Liver (tissue), 3 donors: ENCODE measurements at regions not wholly inside any gene's neighbourhood (a gene's known extent, or its start where the extent isn't known, plus 50 kb on each side); places are given as distances from the start of the nearest gene placed in this dataset.

ENCODE experiments used
- EGR1 ChIP-seq, 2 donors: IDR thresholded peaks; 2 replicates each; pipeline ENCODE4 v1.6.1; 2016 to 2018; ENCODE audit warnings: antibody characterized with exemption in 2 of 2, low read depth in 2 of 2
- FOXA1 ChIP-seq: IDR thresholded peaks from 2 replicates; pipeline ENCODE4 v1.6.1; 2016; ENCODE audit warnings: antibody characterized with exemption
- GABPA ChIP-seq, 2 donors: IDR thresholded peaks in 1 of 2; conservative IDR thresholded peaks in 1 of 2; 2 replicates each; pipeline ENCODE4 v1.6.1; 2016; ENCODE audit warnings: antibody characterized with exemption in 2 of 2, mild to moderate bottlenecking in 1 of 2, moderate library complexity in 1 of 2
- JUND ChIP-seq, 2 donors: IDR thresholded peaks; 2 replicates each; pipeline ENCODE4 v1.6.1; 2016; ENCODE audit warnings: antibody characterized with exemption in 2 of 2
- RAD21 ChIP-seq, 2 donors: IDR thresholded peaks; 2 replicates each; pipeline ENCODE4 v1.6.1; 2016; ENCODE audit warnings: antibody characterized with exemption in 2 of 2, mild to moderate bottlenecking in 2 of 2
- RXRA ChIP-seq, 2 donors: IDR thresholded peaks; 2 replicates each; pipeline ENCODE4 v1.6.1; 2017 to 2018; ENCODE audit warnings: antibody characterized with exemption in 2 of 2, mild to moderate bottlenecking in 1 of 2
- SP1 ChIP-seq: IDR thresholded peaks from 2 replicates; pipeline ENCODE4 v1.6.1; 2018; ENCODE audit warnings: antibody characterized with exemption, mild to moderate bottlenecking
- TAF1 ChIP-seq: conservative IDR thresholded peaks from 2 replicates; pipeline ENCODE4 v1.6.1; 2016; ENCODE audit warnings: antibody characterized with exemption, mild to moderate bottlenecking
- YY1 ChIP-seq: IDR thresholded peaks from 2 replicates; pipeline ENCODE4 v1.6.1; 2016; ENCODE audit warnings: antibody characterized with exemption, mild to moderate bottlenecking
- TF ChIP-seq, protein P1 (sequence below): fragments of 150-350 bp; IDR thresholded peaks from 2 replicates; pipeline ENCODE4 v1.5.1; 2017; ENCODE audit warnings: improper control_type of control experiment, low read depth, low read length; ENCODE audit not compliant: missing input control
- TF ChIP-seq, protein P2 (sequence below): IDR thresholded peaks from 2 replicates; pipeline ENCODE4 v1.6.1; 2016; ENCODE audit warnings: antibody characterized with exemption
- TF ChIP-seq, protein P3 (sequence below): IDR thresholded peaks from 2 replicates; pipeline ENCODE4 v1.6.1; 2016; ENCODE audit warnings: antibody characterized with exemption, mild to moderate bottlenecking
- TF ChIP-seq, protein P4 (sequence below): IDR thresholded peaks from 2 replicates; pipeline ENCODE4 v1.6.1; 2016; ENCODE audit warnings: antibody characterized with exemption
- TF ChIP-seq, protein P5 (sequence below): IDR thresholded peaks from 2 replicates; pipeline ENCODE4 v1.6.1; 2016; ENCODE audit warnings: antibody characterized with exemption
- donor health status: healthy.
- donor health status: healthy.

DNA sequence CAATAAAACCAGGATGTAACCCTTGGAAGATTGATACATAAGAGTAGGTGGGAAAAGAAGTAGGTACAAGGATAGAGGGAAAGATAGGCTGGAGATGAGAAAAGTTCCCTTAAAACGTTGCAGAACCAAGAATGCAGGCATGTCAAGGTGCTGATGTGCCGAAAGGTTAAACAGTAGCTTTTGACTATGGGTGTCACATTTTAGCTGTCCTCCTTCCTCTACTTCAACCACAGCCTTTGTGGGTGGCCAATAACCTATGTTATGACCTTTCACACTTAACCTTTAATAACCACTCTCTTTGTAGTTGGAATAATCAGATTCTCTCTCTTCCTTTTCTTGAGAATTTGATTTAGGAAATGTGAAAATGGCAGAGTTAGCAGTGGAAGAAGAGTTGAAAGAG is 184.5 kb upstream of the GAP43 start:
- TF ChIP-seq, protein P1, sequence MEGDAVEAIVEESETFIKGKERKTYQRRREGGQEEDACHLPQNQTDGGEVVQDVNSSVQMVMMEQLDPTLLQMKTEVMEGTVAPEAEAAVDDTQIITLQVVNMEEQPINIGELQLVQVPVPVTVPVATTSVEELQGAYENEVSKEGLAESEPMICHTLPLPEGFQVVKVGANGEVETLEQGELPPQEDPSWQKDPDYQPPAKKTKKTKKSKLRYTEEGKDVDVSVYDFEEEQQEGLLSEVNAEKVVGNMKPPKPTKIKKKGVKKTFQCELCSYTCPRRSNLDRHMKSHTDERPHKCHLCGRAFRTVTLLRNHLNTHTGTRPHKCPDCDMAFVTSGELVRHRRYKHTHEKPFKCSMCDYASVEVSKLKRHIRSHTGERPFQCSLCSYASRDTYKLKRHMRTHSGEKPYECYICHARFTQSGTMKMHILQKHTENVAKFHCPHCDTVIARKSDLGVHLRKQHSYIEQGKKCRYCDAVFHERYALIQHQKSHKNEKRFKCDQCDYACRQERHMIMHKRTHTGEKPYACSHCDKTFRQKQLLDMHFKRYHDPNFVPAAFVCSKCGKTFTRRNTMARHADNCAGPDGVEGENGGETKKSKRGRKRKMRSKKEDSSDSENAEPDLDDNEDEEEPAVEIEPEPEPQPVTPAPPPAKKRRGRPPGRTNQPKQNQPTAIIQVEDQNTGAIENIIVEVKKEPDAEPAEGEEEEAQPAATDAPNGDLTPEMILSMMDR, result no peak
- TF ChIP-seq, protein P2, sequence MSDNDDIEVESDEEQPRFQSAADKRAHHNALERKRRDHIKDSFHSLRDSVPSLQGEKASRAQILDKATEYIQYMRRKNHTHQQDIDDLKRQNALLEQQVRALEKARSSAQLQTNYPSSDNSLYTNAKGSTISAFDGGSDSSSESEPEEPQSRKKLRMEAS, result no peak
- TF ChIP-seq JUND (IDR thresholded peaks at IDR 0.05), result no peak
- no peak for TF ChIP-seq SP1
- TF ChIP-seq, protein P3, sequence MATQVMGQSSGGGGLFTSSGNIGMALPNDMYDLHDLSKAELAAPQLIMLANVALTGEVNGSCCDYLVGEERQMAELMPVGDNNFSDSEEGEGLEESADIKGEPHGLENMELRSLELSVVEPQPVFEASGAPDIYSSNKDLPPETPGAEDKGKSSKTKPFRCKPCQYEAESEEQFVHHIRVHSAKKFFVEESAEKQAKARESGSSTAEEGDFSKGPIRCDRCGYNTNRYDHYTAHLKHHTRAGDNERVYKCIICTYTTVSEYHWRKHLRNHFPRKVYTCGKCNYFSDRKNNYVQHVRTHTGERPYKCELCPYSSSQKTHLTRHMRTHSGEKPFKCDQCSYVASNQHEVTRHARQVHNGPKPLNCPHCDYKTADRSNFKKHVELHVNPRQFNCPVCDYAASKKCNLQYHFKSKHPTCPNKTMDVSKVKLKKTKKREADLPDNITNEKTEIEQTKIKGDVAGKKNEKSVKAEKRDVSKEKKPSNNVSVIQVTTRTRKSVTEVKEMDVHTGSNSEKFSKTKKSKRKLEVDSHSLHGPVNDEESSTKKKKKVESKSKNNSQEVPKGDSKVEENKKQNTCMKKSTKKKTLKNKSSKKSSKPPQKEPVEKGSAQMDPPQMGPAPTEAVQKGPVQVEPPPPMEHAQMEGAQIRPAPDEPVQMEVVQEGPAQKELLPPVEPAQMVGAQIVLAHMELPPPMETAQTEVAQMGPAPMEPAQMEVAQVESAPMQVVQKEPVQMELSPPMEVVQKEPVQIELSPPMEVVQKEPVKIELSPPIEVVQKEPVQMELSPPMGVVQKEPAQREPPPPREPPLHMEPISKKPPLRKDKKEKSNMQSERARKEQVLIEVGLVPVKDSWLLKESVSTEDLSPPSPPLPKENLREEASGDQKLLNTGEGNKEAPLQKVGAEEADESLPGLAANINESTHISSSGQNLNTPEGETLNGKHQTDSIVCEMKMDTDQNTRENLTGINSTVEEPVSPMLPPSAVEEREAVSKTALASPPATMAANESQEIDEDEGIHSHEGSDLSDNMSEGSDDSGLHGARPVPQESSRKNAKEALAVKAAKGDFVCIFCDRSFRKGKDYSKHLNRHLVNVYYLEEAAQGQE, result no peak
- no peak for TF ChIP-seq GABPA (IDR thresholded peaks at IDR 0.05 in 1 of 2, conservative IDR thresholded peaks at IDR 0.05 in 1 of 2)
- no peak for TF ChIP-seq YY1
- no peak for TF ChIP-seq RAD21 (IDR thresholded peaks at IDR 0.05)
- no peak for TF ChIP-seq EGR1 (IDR thresholded peaks at IDR 0.05; ENCODE audit: low read depth in 2 of 2)
- TF ChIP-seq TAF1, result no peak
- TF ChIP-seq, protein P4, sequence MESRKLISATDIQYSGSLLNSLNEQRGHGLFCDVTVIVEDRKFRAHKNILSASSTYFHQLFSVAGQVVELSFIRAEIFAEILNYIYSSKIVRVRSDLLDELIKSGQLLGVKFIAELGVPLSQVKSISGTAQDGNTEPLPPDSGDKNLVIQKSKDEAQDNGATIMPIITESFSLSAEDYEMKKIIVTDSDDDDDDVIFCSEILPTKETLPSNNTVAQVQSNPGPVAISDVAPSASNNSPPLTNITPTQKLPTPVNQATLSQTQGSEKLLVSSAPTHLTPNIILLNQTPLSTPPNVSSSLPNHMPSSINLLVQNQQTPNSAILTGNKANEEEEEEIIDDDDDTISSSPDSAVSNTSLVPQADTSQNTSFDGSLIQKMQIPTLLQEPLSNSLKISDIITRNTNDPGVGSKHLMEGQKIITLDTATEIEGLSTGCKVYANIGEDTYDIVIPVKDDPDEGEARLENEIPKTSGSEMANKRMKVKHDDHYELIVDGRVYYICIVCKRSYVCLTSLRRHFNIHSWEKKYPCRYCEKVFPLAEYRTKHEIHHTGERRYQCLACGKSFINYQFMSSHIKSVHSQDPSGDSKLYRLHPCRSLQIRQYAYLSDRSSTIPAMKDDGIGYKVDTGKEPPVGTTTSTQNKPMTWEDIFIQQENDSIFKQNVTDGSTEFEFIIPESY, result no peak
- no peak for TF ChIP-seq RXRA (IDR thresholded peaks at IDR 0.05)
- TF ChIP-seq FOXA1, result no peak
- TF ChIP-seq, protein P5, sequence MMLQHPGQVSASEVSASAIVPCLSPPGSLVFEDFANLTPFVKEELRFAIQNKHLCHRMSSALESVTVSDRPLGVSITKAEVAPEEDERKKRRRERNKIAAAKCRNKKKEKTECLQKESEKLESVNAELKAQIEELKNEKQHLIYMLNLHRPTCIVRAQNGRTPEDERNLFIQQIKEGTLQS, result no peak
